Esophagus squamous epithelium (tissue), 4 donors: ENCODE measurements at regions not wholly inside any gene's neighbourhood (a gene's known extent, or its start where the extent isn't known, plus 50 kb on each side); places are given as distances from the start of the nearest gene placed in this dataset.

Source experiments
- CTCF ChIP-seq, 6 experiments: fragments of 450-650 bp in 4 of 6; fragments of 200-600 bp in 2 of 6; sonication (generic) in 2 of 6; IDR thresholded peaks; one replicate each; pipeline ENCODE4 v1.5.1; 2016 to 2019; ENCODE audit warnings: antibody characterized with exemption in 6 of 6, mild to moderate bottlenecking in 4 of 6, moderate library complexity in 4 of 6
- POLR2A ChIP-seq, 4 donors: fragments of 450-650 bp; IDR thresholded peaks; one replicate each; pipeline ENCODE4 v1.6.1; 2017; ENCODE audit warnings: antibody characterized with exemption in 4 of 4, mild to moderate bottlenecking in 4 of 4, moderate library complexity in 3 of 4

GRCh38 chr1:201591348-201591747 is 52.4 kb downstream of the NAV1 start:
- no peak for TF ChIP-seq CTCF (IDR thresholded peaks at IDR 0.05)
- no peak for TF ChIP-seq POLR2A (IDR thresholded peaks at IDR 0.05)
